HepG2 (cell line): ENCODE measurements at regions not wholly inside any gene's neighbourhood (a gene's known extent, or its start where the extent isn't known, plus 50 kb on each side); places are given as distances from the start of the nearest gene placed in this dataset.

ENCODE experiments used
- ARNTL ChIP-seq: sonication (generic); formaldehyde crosslinking; IDR thresholded peaks from 2 replicates; pipeline ENCODE4 v1.4.0; 2020; ENCODE audit warnings: mild to moderate bottlenecking, missing genetic modification reagents
- ATF6 ChIP-seq: sonication (generic); formaldehyde crosslinking; conservative IDR thresholded peaks from 2 replicates; pipeline ENCODE4 v1.4.0; 2020; ENCODE audit warnings: missing genetic modification reagents
- ATF7-NPFF ChIP-seq: sonication (generic); formaldehyde crosslinking; IDR thresholded peaks from 2 replicates; pipeline ENCODE4 v1.8.1; 2023; ENCODE audit warnings: mild to moderate bottlenecking, low read depth, missing genetic modification reagents, moderate library complexity
- CBX2 ChIP-seq, 2 experiments: fragments of 200-600 bp in 1 of 2; sonication (generic); formaldehyde crosslinking in 1 of 2; IDR thresholded peaks; 2 replicates each; pipeline versions ENCODE4 v1.7.0 to v1.8.1; 2018 to 2022; ENCODE audit warnings: low read depth in 2 of 2, low read length in 1 of 2, mild to moderate bottlenecking in 1 of 2, missing genetic modification reagents in 1 of 2
- ETV6 ChIP-seq: sonication (generic); formaldehyde crosslinking; conservative IDR thresholded peaks from 2 replicates; pipeline ENCODE4 v1.4.0; 2020; ENCODE audit warnings: missing genetic modification reagents
- GATAD2A ChIP-seq: IDR thresholded peaks from 2 replicates; pipeline ENCODE4 v1.6.1; 2016
- HMGXB3 ChIP-seq: sonication (generic); formaldehyde crosslinking; IDR thresholded peaks from 2 replicates; pipeline ENCODE4 v1.4.0; 2020; ENCODE audit warnings: missing genetic modification reagents, borderline replicate concordance
- ISX ChIP-seq: sonication (generic); formaldehyde crosslinking; conservative IDR thresholded peaks from 2 replicates; pipeline ENCODE4 v1.5.0; 2020; ENCODE audit warnings: missing genetic modification reagents
- KDM4B ChIP-seq: sonication (generic); formaldehyde crosslinking; IDR thresholded peaks from 2 replicates; pipeline ENCODE4 v1.4.0; 2020; ENCODE audit warnings: missing genetic modification reagents
- MLX ChIP-seq: IDR thresholded peaks from 2 replicates; pipeline ENCODE4 v1.6.1; 2016
- SMAD1 ChIP-seq: sonication (generic); formaldehyde crosslinking; IDR thresholded peaks from 2 replicates; pipeline ENCODE4 v1.4.0; 2020; ENCODE audit warnings: missing genetic modification reagents, low read depth, mild to moderate bottlenecking, borderline replicate concordance
- SMC3 ChIP-seq: IDR thresholded peaks from 2 replicates; pipeline ENCODE4 v1.6.1; 2011; ENCODE audit warnings: low read length, improper control_type of control experiment
- SP1 ChIP-seq, 2 experiments: fragments of 450-650 bp in 1 of 2; sonication (generic) in 1 of 2; formaldehyde crosslinking in 1 of 2; IDR thresholded peaks; 2 replicates each; pipeline versions ENCODE4 v1.4.0 to v1.6.1; 2016 to 2020; ENCODE audit warnings: missing genetic modification reagents in 1 of 2
- STAG1 ChIP-seq: sonication (generic); formaldehyde crosslinking; IDR thresholded peaks from 2 replicates; pipeline ENCODE4 v1.4.0; 2020; ENCODE audit warnings: missing genetic modification reagents
- TOE1 ChIP-seq: sonication (generic); formaldehyde crosslinking; IDR thresholded peaks from 2 replicates; pipeline ENCODE4 v1.4.0; 2020; ENCODE audit warnings: mild to moderate bottlenecking, missing genetic modification reagents
- YEATS2 ChIP-seq: sonication (generic); formaldehyde crosslinking; IDR thresholded peaks from 2 replicates; pipeline ENCODE4 v1.4.0; 2020; ENCODE audit warnings: missing genetic modification reagents, borderline replicate concordance
- ZBTB20 ChIP-seq: sonication (generic); formaldehyde crosslinking; IDR thresholded peaks from 2 replicates; pipeline ENCODE4 v1.8.1; 2023; ENCODE audit warnings: missing genetic modification reagents, low read depth, mild to moderate bottlenecking, borderline replicate concordance
- ZNF205 ChIP-seq: IDR thresholded peaks from 2 replicates; pipeline ENCODE4 v1.6.1; 2018; ENCODE audit warnings: missing biosample characterization, missing genetic modification reagents
- ZNF331 ChIP-seq: sonication (generic); formaldehyde crosslinking; IDR thresholded peaks from 2 replicates; pipeline ENCODE4 v1.4.0; 2020; ENCODE audit warnings: missing genetic modification reagents
- ZNF543 ChIP-seq: sonication (generic); formaldehyde crosslinking; IDR thresholded peaks from 2 replicates; pipeline ENCODE4 v1.4.0; 2020; ENCODE audit warnings: mild to moderate bottlenecking, missing genetic modification reagents
- ZNF556 ChIP-seq: sonication (generic); formaldehyde crosslinking; IDR thresholded peaks from 2 replicates; pipeline ENCODE4 v1.4.0; 2020; ENCODE audit warnings: mild to moderate bottlenecking, missing genetic modification reagents, borderline replicate concordance
- ZNF605 ChIP-seq: sonication (generic); formaldehyde crosslinking; IDR thresholded peaks from 2 replicates; pipeline ENCODE4 v1.8.0; 2022; ENCODE audit warnings: mild to moderate bottlenecking, missing genetic modification reagents
- ZSCAN9 ChIP-seq: IDR thresholded peaks from 2 replicates; pipeline ENCODE4 v1.6.1; 2016; ENCODE audit warnings: borderline replicate concordance
- TF ChIP-seq, protein P1 (sequence below): sonication (generic); formaldehyde crosslinking; IDR thresholded peaks from 2 replicates; pipeline ENCODE4 v1.5.0; 2020; ENCODE audit warnings: mild to moderate bottlenecking, low read depth, missing genetic modification reagents, borderline replicate concordance

GRCh38 chr10:33008499-33009243 lies 50.6 kb upstream of the ITGB1 start (continued):
- 0 out of 2 replicates have a peak, but pooled peaks have one; percentile 30 for TF ChIP-seq MLX (CRISPR knock-in tag)
- TF ChIP-seq SMC3: peak; percentile 98
- no peak for TF ChIP-seq ARNTL (CRISPR knock-in tag)
- TF ChIP-seq SMAD1 (CRISPR knock-in tag): no peak
- no peak for TF ChIP-seq ZNF605 (CRISPR knock-in tag)
- TF ChIP-seq SP1 (IDR thresholded peaks at IDR 0.05): no peak
- no peak for TF ChIP-seq SP1 (CRISPR knock-in tag; IDR thresholded peaks at IDR 0.05)
- TF ChIP-seq, protein P1, sequence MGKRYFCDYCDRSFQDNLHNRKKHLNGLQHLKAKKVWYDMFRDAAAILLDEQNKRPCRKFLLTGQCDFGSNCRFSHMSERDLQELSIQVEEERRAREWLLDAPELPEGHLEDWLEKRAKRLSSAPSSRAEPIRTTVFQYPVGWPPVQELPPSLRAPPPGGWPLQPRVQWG: no peak
- 0 out of 2 replicates have a peak, but pooled peaks have one; percentile 34 for TF ChIP-seq ZSCAN9
- TF ChIP-seq ATF6 (CRISPR knock-in tag): no peak
- 0 out of 2 replicates have a peak, but pooled peaks have one; percentile 50 for TF ChIP-seq TOE1 (CRISPR knock-in tag)
- TF ChIP-seq ISX: no peak
- peak; percentile 23; the same call in 1 of the 2 replicates for TF ChIP-seq YEATS2 (CRISPR knock-in tag)
- peak; percentile 99 for TF ChIP-seq STAG1 (CRISPR knock-in tag)
- no peak for TF ChIP-seq ZBTB20
- TF ChIP-seq ZNF331 (CRISPR knock-in tag): peak; percentile 20; the same call in 1 of the 2 replicates
- 0 out of 2 replicates have a peak, but pooled peaks have one; percentile 37 for TF ChIP-seq HMGXB3 (CRISPR knock-in tag)
- TF ChIP-seq ZNF205: peak; percentile 58; the same call in 1 of the 2 replicates
- no peak for TF ChIP-seq KDM4B (CRISPR knock-in tag)
- peak; percentile 41; the same call in 1 of the 2 replicates for TF ChIP-seq GATAD2A (CRISPR knock-in tag)
- no peak for TF ChIP-seq ZNF556
- TF ChIP-seq CBX2 (IDR thresholded peaks at IDR 0.05; ENCODE audit: low read depth, low read length): no peak
- TF ChIP-seq CBX2 (CRISPR knock-in tag; IDR thresholded peaks at IDR 0.05; ENCODE audit: low read depth): no peak
- no peak for TF ChIP-seq ATF7-NPFF (CRISPR knock-in tag)
- no peak for TF ChIP-seq ETV6
- TF ChIP-seq ZNF543: no peak
